Choroid plexus epithelial cell (primary cell): ENCODE measurements at regions not wholly inside any gene's neighbourhood (a gene's known extent, or its start where the extent isn't known, plus 50 kb on each side); places are given as distances from the start of the nearest gene placed in this dataset.

Source experiments
- DNase-seq: peaks from one replicate; pipeline ENCODE4 v3.0.0-alpha.2; 2010; ENCODE audit warnings: low read depth
- H3K4me3 ChIP-seq: 2 replicates; pipeline ENCODE4 v1.5.1; 2011; ENCODE audit warnings: low read depth, mild to moderate bottlenecking, control low read depth, low read length, moderate library complexity
- TF ChIP-seq, protein P1 (sequence below): conservative IDR thresholded peaks from 2 replicates; pipeline ENCODE4 v1.5.1; 2011; ENCODE audit warnings: low read depth, mild to moderate bottlenecking, control low read depth, inconsistent platforms, low read length, moderate library complexity

DNA sequence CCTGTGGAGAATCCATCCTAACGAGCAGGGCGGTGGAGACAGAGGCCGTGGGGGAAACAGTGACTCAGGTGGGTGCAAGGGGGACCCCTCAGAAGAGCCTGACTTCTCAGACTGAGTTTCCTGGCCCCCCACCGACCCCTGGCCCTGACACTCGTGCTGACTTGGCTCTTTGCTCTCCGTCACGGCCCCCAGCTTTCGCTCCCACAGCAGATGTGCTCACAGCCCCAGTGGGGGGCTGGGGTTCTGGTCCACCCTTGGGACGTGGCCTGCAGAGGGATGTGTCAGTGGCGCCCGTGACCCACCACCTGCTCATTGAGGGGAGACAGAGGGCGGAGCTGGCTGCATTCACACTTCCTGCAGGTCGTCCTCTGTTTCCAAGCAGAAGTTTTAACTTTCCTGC is 62.9 kb upstream of the IRX4 start:
- no peak for DNase-seq
- no peak overlapping the region for H3K4me3 ChIP-seq
- TF ChIP-seq, protein P1, sequence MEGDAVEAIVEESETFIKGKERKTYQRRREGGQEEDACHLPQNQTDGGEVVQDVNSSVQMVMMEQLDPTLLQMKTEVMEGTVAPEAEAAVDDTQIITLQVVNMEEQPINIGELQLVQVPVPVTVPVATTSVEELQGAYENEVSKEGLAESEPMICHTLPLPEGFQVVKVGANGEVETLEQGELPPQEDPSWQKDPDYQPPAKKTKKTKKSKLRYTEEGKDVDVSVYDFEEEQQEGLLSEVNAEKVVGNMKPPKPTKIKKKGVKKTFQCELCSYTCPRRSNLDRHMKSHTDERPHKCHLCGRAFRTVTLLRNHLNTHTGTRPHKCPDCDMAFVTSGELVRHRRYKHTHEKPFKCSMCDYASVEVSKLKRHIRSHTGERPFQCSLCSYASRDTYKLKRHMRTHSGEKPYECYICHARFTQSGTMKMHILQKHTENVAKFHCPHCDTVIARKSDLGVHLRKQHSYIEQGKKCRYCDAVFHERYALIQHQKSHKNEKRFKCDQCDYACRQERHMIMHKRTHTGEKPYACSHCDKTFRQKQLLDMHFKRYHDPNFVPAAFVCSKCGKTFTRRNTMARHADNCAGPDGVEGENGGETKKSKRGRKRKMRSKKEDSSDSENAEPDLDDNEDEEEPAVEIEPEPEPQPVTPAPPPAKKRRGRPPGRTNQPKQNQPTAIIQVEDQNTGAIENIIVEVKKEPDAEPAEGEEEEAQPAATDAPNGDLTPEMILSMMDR = no peak

DNA sequence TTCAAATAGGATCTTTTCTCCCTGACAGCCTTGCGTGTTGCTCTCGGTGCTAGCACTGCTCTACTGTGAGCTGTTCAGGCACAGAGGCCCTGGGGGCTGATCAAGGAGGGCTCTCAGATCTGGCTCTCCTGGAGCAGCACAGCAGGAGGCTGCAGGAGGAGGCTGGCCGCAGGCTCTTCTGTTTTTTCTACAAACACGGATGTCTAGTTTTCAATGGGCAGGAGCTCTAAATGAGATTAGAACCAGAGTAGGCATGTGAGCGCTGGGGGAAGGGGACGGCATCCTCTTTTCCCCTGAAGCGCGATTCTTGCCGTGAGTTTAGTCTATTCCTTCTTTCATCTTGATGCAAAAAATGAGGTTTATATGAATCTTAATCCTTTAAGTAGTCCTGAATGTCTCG is 61.7 kb upstream of the IRX4 start:
- DNase-seq = no peak
- TF ChIP-seq, protein P1 = no peak

DNA sequence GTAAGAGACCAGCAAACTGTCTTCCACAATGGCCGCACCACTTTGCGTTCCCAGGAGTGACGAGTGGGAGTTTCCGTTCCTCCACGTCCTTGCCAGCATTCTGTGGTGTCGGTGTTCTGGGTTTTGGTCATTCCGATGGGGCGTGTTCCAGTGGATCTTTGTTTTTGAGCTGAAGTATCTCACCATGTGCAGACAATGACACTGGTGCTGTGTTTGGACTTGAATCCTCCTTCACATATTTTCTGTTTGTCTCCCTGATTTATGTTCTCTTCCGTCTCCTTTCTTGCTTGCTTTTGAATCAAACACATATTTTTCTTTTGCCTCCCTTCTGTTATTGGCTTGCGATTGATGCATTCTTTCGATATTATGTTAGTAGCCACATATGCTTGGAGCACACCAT is 60.8 kb upstream of the IRX4 start:
- no peak for DNase-seq
- TF ChIP-seq, protein P1 = no peak
- no peak overlapping the region for H3K4me3 ChIP-seq

More for the DNA sequence above, 61.7 kb upstream of the IRX4 start:
- H3K4me3 ChIP-seq = no peak overlapping the region

DNA sequence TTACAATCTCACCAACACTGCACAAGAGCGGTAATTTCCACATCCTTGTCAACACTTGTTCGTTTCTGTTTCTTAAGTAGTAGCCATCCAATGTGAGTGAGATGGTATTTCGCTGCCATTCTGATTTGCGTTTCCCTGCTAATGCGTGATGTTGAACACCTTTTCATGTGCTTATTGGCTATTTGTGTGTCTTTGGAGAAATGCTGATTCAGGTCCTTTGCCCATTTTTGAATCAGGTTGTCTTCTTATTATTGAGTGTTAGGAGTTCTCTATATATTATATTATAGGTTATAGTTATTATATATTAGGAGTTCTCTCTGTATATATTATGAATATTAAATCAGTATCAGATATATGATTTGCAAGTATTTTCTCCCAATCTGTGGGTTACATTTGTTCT is 59.9 kb upstream of the IRX4 start:
- DNase-seq = no peak
- TF ChIP-seq, protein P1 = no peak
- no peak overlapping the region for H3K4me3 ChIP-seq

DNA sequence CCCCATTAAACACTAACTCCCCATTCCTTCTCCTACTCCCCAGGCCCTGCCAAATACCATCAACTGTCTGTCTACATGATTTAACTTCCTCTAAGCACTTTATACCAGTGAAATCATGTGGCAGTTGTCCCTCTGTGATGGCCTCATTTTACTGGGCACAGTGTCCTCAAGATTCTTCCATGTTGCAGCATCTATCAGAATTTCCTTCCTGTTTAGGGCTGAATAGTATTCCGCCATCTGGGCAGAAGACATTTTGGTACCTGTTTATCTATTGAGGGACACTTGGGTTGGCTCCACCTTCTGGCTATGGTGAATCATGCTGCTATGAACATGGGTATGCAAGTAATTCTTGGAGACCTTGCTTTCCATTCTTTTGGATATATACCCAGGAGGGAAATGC is 59.4 kb upstream of the IRX4 start:
- DNase-seq = no peak
- no peak overlapping the region for H3K4me3 ChIP-seq
- TF ChIP-seq, protein P1 = no peak

DNA sequence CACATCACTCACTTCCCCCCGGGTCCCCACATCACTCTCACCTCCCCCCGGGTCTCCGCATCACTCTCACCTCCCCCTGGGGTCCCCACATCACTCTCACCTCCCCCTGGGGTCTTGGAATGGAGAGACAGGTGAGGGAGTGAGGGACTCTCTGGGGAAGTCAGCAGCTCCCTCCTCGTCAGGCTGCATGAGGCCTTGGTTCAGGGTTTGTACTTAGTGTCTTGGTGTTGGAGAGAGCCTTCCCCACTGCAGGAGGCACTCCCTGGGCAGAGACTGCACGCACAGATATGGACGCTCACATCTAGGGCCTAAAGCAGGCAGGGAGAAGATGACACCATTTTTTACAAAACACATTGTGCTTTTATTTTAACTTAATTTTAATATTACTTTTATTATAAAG is 56.5 kb upstream of the IRX4 start:
- TF ChIP-seq, protein P1 = no peak
- DNase-seq = no peak
- H3K4me3 ChIP-seq = no peak overlapping the region

DNA sequence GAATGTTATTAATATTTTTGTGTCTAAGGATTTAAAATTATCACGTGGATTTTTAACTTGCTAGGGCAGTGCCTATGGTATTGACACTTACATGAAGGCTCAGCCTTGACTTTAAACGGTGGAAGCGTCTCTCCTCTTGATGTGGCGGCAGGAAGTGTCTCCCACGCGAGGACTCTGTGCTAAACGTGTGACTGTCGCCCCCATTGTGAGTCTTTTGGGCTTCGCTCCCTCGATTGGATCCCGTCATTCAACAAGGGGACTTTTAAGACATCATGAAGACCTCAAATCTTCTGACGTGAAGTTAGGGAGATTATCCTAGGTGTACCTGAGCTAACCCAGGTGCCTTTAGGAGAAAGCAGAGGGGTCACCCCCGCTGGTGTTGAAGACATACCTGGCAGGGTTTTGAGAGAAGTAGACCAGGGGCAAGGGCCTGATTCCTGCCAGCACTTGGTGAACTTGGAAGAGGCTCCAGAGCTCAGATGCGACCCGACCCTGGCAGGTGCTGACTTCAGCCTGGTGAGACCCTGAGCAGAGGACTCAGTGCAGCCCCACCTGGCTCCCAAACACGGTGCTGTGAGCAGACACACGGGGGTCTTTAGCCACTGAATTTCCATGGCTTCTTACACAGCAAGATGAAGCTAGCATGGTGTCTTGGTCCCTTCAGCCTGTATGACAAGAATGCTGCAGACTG is 55.7 kb upstream of the IRX4 start:
- TF ChIP-seq, protein P1 = no peak
- H3K4me3 ChIP-seq = no peak overlapping the region
- DNase-seq = no peak
